HG02852 (cell line): ENCODE measurements at regions not wholly inside any gene's neighbourhood (a gene's known extent, or its start where the extent isn't known, plus 50 kb on each side); places are given as distances from the start of the nearest gene placed in this dataset.

ENCODE experiments used
- ATAC-seq: cut with Tn5 transposase; IDR thresholded peaks from one replicate; pipeline ENCODE4 v1.9.1; 2021; ENCODE audit warnings: mild to moderate bottlenecking, moderate library complexity; ENCODE audit not compliant: unreplicated experiment

DNA sequence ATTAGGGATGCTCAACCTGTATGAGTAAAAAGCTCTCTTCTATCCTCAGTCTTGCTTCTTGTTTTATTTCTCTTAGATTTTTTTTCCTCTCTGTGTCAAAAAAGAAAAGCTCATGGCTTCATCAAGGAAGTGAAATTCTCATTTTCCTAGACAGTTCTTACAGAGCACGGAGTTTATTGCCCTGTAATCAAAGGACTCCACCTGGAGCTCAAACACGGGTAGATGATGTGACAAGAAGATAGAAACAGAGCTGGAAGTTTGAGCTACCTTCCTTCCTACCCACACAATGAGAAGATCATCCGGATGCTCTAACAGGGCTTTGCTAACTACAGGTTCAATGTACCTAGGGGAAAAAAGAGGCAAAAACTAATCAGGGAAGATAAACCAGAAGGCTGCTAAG lies 564.8 kb downstream of the MED13L start:
- no peak for ATAC-seq

DNA sequence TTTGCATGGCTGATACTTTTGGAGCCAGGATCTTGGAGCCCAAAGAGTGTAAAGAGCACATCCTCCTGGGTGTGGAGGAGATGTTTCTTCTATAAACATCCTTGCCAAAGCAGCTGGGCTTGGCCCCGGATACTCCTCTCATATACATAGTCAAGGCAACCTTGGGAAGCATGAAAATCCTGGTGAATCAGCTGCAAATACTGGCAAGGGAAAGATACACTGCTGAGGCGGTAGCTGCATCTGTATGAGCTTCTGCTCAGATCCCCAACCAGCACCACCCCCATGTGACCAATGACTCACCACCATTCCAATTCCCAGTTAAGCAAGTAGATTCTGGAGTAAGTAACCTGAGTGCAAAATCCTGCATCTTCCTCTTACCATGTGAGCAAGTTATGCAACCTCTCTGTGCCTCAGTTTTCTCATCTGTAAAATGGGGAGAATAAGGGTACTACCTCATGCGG lies 567.4 kb downstream of the MED13L start:
- no peak for ATAC-seq

DNA sequence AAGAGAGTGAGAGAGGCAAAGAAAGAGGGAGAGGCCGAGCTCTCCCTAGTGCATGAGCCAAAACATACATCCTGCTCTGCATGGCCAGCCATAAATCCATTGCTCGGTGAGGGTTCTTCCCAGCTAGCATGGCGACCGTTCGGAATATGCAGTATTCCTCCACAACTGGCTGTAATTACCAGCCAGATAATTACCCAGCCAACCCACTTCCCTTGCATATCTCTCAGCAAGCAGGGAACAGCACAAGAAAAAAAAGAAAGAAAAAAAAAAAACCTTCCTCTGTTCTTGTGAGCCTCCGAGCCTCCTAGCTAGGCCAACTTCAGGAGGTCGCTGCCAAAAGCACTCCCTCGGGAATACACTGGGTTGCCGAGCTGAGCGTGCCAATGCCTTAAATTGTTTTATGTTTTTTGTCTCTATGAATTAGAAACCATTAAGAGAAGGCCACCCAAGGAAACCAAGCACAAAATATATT lies 567.9 kb downstream of the MED13L start:
- no peak for ATAC-seq

DNA sequence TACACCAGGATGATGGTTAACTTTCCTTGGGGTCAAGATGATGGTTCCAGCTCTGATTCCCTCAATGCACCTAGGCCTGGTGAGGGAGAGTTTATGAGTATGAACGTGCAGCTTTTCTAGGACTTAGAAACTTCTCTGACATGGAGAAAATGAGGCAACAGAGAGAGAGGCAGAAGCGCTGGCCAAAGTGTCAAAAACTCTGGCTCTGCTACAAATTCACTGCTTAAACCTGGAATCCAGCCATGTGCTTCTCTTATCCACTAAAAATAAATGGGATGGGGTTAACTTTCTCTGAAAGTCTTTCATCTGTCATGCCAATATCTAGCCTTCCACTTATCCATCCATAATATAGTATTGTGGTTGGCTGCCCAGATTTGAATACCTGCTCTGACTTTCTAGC lies 568.7 kb downstream of the MED13L start:
- ATAC-seq: no peak

DNA sequence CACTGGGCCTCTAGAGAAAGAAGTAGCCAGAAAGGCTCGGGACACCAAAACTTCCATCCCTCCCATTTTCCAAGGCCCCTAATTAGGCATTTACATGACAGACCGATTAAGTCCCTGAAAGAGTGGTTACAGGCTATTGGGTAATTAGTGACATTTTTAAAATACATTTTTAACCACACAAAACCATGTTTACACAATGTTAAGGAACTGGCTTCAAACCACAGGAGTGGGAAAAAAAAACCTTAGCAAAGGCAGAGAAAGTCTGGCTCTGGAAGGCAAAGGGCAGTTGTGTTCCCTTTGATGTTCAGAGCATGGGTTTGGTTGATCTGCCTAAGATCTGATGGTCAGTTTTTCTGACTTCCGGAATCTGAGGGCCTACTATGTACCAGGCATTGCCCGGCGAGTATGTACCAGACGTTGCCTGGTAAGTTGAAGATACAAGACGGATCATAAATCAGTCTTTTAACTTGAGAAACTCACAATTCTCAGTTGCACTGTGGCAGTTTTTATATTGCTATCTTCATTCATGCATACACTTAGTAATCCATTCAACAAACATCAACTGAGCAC lies 576.5 kb downstream of the MED13L start:
- no peak for ATAC-seq

DNA sequence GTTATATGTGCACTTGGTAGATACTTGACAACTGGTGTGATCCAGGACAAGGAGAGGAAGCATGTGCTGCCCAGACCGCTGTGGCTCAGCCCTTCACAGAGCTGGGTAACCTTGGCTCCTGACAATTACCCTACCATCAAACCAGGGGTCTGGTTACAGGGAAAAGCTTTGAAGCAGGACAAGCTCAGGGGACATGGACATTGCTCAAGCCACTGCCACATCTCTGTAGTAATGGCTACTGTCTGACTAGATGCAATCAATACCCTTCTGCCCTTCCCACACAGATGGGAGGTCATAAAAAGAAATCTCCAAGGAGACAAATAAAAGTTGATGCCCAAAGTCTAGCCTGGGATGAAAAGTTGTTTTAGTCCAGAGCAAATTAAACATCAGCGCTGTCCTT lies 577.4 kb downstream of the MED13L start:
- no peak for ATAC-seq

GRCh38 chr12:115698257-115698656 lies 579.2 kb downstream of the MED13L start:
- ATAC-seq: no peak

DNA sequence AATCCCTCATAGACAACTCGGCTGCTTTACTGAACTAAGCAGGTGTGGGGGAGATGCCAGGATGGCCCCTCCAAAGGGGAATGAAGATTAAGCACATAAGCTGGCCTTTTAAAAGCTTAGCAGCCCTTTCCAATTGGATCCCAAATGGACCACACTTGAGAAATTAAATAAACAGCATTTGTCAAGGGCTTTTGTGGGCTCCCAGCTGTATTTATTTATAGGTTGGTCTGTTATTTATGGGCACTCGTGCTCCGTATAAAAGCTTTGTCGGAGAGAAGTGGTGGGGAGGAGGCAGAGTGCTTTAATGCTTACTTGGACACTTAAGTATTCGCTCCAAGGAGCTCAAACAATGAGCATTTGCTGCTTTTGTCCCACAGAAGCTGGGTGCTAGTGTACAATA lies 580.2 kb downstream of the MED13L start:
- no peak for ATAC-seq

DNA sequence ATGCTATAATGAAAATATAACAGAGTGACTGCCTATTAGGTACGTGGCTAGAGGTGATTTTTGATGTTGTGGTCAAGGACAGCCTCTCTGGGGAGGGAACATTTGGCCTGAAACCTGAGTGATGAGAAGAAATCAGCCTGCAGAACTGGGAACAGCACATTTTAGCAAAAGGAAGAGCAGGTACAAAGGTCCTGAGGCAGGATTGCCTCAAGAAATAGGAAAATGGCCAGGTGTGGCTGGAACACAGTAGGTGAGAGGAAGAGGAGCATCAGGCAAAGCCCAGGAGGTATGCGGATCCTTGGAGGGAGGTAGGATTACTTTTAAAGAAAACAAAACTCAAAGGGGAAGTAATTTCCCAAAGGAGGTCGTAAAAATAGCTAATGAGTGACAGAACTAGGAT lies 582.9 kb downstream of the MED13L start:
- ATAC-seq: no peak

- ATAC-seq: no peak
These were observed 583.5 kb downstream of the MED13L start for GRCh38 chr12:115693970-115694369.

DNA sequence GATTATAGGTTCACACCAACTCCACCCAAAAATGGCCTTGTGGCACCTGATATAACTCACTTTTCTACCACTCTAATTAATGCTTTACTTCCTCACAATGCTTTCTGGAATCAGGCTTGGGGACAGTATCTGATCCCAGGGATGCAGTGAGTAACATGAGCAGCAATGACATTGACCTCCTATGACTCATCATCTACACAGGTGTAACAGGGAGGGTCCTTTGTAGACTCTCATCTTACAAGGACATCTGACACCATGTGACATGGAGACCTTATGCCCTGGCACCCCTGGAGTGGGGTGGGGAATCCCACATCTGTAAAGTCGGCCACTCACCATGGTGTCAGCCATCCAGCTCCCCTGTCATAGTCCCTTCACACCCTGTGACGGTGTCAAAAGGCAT lies 586.4 kb downstream of the MED13L start:
- ATAC-seq: no peak

DNA sequence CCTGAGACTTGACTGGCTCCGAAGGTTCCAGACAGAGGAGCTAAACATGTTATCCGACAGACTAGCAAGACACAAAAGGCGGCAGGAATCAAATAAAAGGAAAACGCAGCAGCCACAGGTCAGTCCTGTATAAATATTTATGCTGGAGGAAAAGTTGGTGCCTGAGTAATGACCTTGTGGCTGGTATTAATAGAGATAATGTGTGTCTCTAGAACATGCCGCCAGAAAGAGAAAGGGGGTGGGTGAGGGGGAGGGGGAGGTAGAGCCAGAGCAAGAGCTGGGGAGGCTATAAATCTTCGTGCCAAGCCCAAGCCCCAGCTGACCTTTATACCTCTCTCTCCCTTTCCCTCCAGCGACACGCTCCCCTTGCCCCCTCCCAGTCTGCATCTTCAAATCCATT lies 590.4 kb downstream of the MED13L start:
- ATAC-seq: no peak

DNA sequence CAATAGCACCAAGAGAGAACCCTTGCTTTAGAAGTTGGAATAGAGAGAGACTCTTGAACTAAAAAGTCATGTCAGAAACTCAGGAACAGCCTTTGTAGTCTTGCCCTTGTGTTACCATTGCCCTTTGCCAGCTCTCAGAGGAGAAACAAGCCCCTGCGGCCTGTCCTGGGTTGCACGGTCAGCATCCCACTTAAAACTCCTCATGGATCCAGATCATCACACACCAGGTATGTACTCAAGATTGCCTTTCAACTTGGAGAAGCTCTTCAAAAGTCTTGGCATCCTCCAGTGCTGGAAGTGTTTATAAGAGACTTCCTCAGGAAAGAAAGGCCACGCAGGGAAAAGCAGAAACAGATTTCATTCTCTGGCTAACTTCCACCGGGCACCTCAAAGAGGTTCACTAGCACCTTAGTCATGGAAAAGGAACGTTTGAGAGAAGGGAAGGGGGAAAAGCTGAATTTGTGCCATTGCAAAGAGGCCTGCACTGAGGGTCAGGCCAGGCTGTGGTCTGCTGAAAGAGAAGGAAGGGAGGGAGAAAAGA lies 594.2 kb downstream of the MED13L start:
- no peak for ATAC-seq

DNA sequence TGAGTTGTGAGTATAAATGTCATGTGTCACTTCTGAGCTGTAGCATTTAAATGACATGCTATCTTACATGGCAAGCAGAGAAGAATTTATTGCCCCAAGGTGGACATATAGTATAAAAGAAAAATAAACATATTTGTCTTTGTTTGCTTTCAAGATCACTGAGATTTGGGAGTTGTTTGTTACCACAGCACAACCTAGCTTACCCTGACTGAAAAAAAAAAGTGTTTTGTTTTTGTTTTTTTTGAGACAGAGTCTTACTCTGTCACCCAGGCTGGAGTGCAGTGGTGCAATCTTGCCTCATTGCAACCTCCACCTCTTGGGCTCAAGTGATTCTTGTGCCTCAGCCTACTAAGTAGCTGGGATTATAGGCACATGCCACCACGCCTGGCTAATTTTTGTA lies 596.5 kb downstream of the MED13L start:
- ATAC-seq: no peak

- ATAC-seq: no peak
These were observed 604.9 kb downstream of the MED13L start for GRCh38 chr12:115672506-115673080.

DNA sequence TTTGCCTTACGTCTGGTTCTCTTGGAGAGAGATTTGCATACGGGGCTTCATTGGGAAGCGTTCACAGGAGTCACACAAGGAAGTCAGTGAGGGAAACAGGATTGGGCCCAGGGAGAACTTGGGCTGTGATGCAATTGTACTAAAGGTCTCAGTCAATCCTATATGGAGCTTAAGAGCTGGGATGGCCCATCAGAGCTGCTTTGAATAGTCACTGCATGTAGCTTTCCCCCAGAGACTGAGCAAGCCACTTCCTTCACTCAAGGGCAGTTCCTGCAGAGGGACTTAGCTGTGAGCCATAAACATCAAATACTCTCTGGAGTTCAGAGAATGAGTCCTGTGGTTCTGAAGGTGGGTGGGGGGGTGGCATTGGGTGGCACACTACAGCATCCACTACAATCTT lies 605.4 kb downstream of the MED13L start:
- no peak for ATAC-seq

GRCh38 chr12:115670869-115671268 lies 606.6 kb downstream of the MED13L start:
- no peak for ATAC-seq

- no peak for ATAC-seq
These were observed 610.4 kb downstream of the MED13L start for GRCh38 chr12:115667116-115667515.

- no peak for ATAC-seq
These were observed 611.3 kb downstream of the MED13L start for GRCh38 chr12:115666168-115666567.

- no peak for ATAC-seq
These were observed 616.4 kb downstream of the MED13L start for GRCh38 chr12:115661112-115661511.

- no peak for ATAC-seq
These were observed 617.2 kb downstream of the MED13L start for GRCh38 chr12:115660211-115660805.

DNA sequence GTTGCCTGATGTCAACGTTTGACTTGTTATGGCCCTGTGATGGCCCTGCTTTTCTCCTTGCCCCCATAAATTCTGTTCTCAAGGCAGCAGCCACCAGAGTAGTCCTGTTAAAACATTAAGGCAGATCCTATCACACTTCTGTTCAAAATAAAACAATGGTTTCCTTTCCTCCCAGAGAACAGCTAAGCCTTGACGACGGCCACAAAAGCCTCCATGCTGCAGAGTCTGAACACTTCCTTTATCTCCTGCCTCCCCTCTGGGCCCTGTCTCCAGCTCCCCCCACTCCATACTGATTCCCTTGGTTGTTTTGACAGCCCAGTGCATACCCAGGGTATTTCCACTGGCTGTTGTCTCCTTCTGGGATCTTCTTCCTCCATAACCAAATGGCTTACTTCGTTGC lies 618.1 kb downstream of the MED13L start:
- ATAC-seq: no peak
